T-helper 9 cell (primary cell): ENCODE measurements at regions not wholly inside any gene's neighbourhood (a gene's known extent, or its start where the extent isn't known, plus 50 kb on each side); places are given as distances from the start of the nearest gene placed in this dataset.
"Not testable (repeated sequence)": the region's sequence is repeated elsewhere in the genome, so short reads cannot be mapped to it uniquely, and the experiment has no call there.

ENCODE experiments used
- DNase-seq: peaks from one replicate; pipeline ENCODE4 v3.0.0-alpha.2; 2020

GRCh38 chr10:114872519-114873087 is 51.0 kb downstream of the FHIP2A start:
- no peak for DNase-seq

- no peak for DNase-seq
Observed at GRCh38 chr10:114874827-114875411, 53.3 kb downstream of the FHIP2A start.

- DNase-seq: not testable (repeated sequence)
Observed at GRCh38 chr10:114875590-114876081, 54.1 kb downstream of the FHIP2A start.

- DNase-seq: no peak
Observed at GRCh38 chr10:114876169-114876568, 54.6 kb downstream of the FHIP2A start.

GRCh38 chr10:114876602-114877300 is 55.2 kb downstream of the FHIP2A start:
- no peak for DNase-seq

GRCh38 chr10:114877301-114877644 is 55.7 kb downstream of the FHIP2A start:
- DNase-seq: no peak

- DNase-seq: no peak
Observed at GRCh38 chr10:114879093-114879492, 57.5 kb downstream of the FHIP2A start.

GRCh38 chr10:114879541-114880158 is 58.1 kb downstream of the FHIP2A start:
- DNase-seq: peak; percentile 19

- no peak for DNase-seq
Observed at GRCh38 chr10:114881417-114881816, 56.6 kb upstream of the TRUB1 start.

- DNase-seq: no peak
Observed at GRCh38 chr10:114881901-114882300, 56.1 kb upstream of the TRUB1 start.

GRCh38 chr10:114885443-114885842 is 52.6 kb upstream of the TRUB1 start:
- no peak for DNase-seq
